HFF-Myc (cell line): ENCODE measurements at regions not wholly inside any gene's neighbourhood (a gene's known extent, or its start where the extent isn't known, plus 50 kb on each side); places are given as distances from the start of the nearest gene placed in this dataset.
"Not testable (repeated sequence)": the region's sequence is repeated elsewhere in the genome, so short reads cannot be mapped to it uniquely, and the experiment has no call there.

Source experiments
- DNase-seq: peaks from one replicate; pipeline ENCODE4 v3.0.0-alpha.2; 2011; ENCODE audit warnings: low read depth; ENCODE audit errors: extremely low read depth
- H3K4me3 ChIP-seq: replicated peaks from 2 replicates; pipeline ENCODE4 v1.5.1; 2011; ENCODE audit warnings: low read depth, mild to moderate bottlenecking, control low read depth, low read length
- CTCF ChIP-seq: IDR thresholded peaks from 2 replicates; pipeline ENCODE4 v1.5.1; 2012; ENCODE audit warnings: mild to moderate bottlenecking, low read depth, low read length, control low read depth; ENCODE audit errors: missing control alignments

- no peak for TF ChIP-seq CTCF
- H3K4me3 ChIP-seq = no peak overlapping the region
- no peak for DNase-seq
These were observed 657.7 kb downstream of the ETNK1 start for GRCh38 chr12:23282701-23283100.

- not testable (repeated sequence) for H3K4me3 ChIP-seq, DNase-seq
These were observed 661.0 kb downstream of the ETNK1 start for GRCh38 chr12:23285764-23286530.

- no peak for DNase-seq
- no peak overlapping the region for H3K4me3 ChIP-seq
These were observed 658.7 kb downstream of the SOX5 start for GRCh38 chr12:23290627-23291330.

GRCh38 chr12:23303220-23303619, 646.2 kb downstream of the SOX5 start:
- no peak for DNase-seq
- no peak overlapping the region for H3K4me3 ChIP-seq
- no peak for TF ChIP-seq CTCF

More at GRCh38 chr12:23290627-23291330, 658.7 kb downstream of the SOX5 start:
- no peak for TF ChIP-seq CTCF

GRCh38 chr12:23303821-23304220, 645.6 kb downstream of the SOX5 start:
- no peak for DNase-seq
- TF ChIP-seq CTCF = no peak
- no peak overlapping the region for H3K4me3 ChIP-seq

- no peak overlapping the region for H3K4me3 ChIP-seq
- no peak for TF ChIP-seq CTCF
- no peak for DNase-seq
These were observed 615.5 kb downstream of the SOX5 start for GRCh38 chr12:23333938-23334337.

GRCh38 chr12:23335593-23335992, 613.9 kb downstream of the SOX5 start:
- no peak for TF ChIP-seq CTCF
- DNase-seq = no peak
- no peak overlapping the region for H3K4me3 ChIP-seq
